Activated T-cell treated with anti-CD3 and anti-CD28 coated beads for 1 hour (primary cell): ENCODE measurements at regions not wholly inside any gene's neighbourhood (a gene's known extent, or its start where the extent isn't known, plus 50 kb on each side); places are given as distances from the start of the nearest gene placed in this dataset.

ENCODE experiments used
- DNase-seq: peaks from one replicate; pipeline ENCODE4 v3.0.0-alpha.2; 2020; ENCODE audit warnings: low read depth

DNA sequence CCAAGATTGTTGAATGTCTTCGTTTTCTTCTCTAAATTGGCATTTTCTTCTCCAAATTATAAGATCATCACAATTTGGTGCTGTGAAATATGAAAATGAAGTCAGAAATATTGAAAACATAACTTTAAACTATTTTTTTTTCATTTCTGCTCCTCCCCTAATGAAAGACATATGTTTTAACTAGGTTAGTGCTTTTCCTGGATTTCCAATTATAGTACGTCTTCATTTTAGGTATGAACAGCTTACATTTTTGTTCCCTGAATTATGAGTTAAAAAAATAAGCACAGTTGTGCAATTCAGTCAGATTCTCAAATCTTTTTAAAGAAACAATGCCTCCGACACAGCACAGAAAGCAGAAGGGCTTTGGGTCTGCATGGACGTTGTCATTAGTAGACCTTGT, 83.5 kb upstream of the CFAP20DC start:
- no peak for DNase-seq

DNA sequence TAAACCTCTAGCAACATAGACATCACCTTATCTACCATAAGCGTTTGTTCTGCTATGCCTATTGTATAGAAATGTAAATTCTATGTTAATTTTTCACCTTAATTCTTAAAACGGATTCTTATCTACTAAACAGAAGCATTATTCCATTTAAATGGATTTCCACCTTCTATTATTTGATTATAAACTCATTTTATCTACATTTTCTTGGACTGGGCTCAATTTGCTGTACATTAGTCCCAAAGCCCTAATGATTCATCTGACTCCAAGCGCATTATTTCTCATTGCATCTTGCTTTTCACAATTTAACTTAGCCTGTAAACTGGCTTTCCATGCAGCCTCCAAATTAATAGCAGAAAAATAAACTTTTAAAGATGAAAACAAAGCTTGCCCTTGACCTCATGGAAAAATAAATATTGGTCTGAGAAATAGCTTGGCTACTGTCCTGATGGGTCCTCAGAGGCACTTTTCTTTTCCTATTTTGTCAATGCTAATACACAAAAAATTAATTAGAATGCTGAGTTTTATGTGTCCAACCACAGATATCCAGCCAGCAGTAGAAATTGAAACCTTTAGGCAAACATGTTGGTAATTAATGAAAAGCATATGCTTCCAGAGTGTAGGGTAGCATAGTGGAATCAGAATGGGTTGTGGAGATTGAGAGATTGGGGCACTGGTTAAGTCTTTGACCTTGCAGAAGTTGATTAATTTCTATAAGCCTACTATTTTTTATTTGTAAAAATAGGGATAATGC, 81.4 kb upstream of the CFAP20DC start:
- no peak for DNase-seq

DNA sequence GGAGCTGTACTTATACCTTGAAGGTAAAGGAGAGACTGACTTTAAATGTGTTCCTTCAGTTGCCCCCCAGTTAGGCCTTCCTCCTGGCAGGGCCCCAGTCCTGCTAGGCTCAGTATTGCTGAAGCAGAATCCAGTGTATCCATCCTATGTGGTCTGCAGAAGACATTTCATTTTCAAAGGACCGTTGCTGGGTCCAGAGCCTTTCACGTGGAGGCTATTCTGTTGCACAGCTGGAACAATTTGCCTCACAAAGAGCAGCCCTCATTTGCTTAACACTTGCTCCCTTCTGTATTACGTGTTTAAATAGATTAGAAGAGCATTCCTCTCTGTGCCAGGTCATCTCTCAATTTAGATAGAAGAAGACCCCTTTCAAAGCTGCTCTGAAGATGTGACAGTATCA, 78.9 kb upstream of the CFAP20DC start:
- DNase-seq, result no peak

DNA sequence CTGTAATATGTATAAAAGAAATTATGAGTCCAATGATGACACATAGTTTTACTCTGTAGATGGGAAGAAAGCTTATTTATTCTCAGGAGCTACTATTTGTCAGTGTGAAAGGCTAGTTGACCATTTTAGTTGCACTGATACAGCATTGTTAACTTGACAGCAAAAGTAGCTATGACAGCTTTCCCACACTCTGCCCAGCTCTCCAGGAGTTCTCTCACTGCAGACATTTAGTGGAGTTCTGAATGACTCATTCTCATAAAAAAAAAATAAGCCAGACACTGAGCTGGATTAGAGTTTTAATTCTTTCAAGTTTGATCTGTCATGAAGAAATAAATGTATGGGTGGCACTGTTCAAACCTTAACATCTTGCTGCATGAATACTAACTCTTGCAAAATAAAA, 77.2 kb upstream of the CFAP20DC start:
- no peak for DNase-seq

DNA sequence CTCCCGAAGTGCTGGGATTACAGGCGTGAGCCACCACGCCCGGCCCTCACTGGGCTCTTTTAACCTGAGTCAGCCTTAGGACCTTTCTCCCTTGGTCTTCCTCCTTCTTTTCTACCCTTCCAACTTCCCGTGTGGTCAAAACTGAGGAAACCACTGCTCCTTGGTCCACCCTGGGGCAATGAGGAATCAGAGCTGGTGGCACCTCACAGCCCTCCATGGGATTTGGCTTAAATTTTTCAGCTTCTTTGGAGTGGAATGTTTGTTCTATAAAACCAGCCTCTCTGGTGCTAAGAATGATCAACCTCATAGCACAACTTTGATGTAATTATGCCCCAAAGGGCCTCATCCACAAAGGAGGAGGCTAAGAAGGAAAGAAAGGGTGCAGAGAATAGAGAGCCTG, 76.6 kb upstream of the CFAP20DC start:
- DNase-seq, result no peak

DNA sequence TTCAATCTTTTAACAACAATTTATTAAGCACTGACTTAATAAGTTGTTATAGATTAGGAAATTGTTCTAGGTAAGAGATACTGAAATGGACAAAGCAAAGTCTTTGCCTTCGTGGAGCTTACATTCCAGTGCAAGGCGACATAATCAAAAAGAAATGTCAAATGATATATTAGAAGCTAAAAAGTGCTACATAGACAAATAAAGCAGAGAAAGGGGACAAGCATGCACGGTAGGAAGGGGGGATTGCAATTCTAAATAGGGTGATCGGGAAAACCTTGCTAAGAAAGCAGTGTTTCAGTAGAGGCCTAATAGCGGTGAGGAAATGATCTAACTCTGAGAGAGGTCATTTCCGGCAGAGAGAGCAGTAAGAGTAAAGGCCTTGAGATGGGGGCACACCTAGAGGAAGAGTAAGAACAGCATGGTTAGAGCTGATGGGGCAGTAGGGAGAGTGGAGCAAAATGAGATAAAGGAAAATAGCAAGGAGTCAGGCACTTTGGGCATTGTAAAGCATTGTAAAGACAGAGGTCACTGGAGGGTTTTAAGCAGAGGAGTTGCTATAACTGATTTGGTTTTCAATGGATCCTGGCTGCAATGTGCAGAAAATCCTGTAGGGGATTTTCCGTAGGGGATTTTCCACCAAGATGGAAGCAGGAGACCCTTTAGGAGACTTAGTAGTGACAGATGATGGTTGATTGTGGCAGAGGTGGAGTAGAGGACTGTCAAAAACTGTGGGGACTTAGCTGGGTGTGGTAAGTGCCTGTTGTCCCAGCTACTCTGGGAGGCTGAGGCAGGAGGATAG, 71.7 kb upstream of the CFAP20DC start:
- DNase-seq, result no peak

DNA sequence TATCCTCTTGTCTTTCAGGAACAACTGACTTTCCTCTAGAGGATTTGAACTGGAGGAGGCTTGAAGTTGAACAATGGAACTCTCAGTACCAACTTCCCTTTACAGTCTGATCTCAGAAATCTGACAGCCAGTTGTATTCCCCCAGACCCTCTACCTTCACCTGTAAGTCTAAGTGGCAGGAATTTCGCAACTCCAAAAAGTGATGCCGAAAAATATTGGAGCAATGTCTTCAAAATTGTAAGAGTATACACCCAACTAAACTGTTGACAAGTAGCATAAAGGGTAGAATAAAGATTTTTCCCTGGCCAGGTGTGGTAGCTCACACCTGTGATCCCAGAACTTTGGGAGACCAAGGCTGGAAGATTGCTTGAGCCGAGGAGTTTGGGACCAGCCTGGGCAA, 69.1 kb upstream of the CFAP20DC start:
- DNase-seq, result no peak

DNA sequence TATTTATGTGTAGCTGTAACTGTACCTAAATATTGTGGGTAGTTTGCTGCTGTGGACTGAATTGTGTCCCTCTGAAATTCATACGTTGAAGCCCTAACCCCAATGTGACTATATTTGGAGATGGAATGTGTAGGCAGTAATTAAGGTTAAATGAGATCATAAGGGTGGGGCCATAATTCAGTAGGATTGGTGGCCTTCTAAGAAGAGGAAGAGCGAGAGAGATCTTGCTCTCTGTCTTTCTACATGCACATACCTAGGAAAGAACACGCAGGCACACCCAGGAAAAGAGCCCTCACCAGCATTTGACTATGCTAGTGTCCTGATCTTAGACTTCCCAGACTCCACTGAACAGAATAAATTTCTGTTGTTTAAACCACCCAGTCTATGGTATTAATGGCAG, 67.6 kb upstream of the CFAP20DC start:
- no peak for DNase-seq

DNA sequence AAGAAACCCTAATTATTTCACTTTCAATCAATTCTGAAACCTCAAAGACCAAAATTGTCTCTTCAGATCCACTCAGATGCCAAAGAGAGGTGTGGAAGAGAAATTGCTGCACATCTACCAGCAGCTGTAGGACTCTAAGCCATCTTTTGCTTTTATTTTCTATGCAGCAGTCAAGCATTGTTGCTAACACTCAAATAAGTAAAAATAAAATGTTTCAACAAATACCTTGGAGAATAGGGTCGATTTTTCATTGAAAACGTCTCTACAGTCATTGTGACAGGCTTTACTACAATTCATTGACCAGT, 66.4 kb upstream of the CFAP20DC start:
- DNase-seq, result no peak

DNA sequence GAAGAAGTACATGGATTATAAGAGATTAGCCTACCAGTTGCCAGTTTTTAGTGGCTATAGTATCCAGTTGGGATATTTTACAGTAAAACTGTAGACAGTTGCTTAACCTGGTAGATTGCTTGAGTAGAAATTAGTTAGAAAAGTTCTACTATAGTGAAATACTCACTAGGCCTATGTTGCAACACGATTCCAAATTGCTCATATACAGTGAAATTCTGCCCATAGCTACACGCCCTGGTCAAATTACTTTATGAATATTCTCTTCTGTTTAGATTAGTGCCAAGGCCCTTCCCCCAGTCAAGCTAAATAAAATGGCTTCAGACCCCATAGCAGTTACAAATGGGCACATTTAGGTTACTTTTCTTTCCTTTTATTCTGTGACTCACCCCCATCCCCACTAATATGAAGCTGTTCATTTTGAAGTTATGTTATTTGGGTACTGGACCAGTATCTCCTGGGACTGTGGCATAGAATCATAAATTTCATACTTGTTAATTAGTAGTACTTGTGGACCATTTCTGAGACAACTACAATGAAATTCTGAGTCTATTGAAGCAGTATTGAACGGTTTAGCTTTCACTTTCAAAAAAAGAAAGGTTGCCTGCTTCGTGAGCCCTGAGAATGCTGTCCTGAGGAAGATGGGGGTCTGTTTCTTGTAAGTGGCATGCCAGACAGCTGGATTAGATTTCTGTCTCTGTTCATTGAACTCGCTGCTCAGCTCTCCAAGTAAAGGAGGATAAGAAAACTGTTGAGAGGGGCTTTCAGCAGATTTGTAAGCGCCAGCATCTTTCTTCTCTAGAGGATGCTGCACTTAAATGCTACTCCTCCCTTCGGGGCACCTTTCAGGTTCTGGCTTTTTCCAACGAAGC, 65.8 kb upstream of the CFAP20DC start:
- DNase-seq, result no peak

DNA sequence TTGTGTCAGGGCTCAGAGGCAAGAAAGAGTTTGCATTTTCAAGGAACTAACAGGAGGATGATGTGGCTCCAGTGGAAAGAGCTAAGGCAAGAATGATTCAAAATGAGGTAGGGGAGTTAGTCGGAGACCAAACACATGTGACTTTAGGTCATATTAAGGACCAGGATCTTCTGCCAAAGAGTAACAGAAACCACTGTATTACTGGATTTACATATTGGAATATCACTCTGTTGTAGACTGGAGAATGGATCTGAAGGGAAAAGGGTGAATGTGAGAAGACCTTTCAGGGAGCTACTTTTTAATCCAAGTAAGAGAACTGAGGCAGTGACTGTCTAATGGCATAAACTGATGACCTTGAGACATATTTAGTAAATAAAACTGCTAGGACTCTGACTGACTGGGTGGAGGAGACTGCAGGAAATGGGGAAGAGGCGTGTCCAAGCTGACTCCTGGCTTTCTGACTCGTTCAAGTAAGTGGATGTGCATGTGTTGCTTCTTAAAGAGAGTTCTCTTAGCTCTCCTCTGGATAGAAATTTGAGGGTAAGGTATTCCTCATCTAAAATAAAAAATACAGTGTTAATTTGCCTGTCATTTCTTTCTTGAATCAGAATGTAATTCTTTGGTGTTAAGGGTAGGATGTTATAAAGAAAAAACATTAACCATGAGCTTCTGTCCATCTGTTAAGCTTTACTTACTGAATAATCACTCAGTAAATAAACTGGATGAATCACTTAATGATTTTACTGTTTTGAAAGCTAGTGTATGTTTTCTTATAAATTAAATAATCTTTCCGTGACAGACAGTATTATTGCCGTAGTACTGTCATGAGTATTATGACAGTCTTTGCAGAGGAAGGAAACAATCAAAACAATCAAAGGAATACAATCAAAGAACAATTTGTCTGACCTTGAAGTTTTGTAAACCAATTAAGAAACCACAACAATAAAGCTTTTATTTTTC, 58.3 kb upstream of the CFAP20DC start:
- DNase-seq, result no peak

DNA sequence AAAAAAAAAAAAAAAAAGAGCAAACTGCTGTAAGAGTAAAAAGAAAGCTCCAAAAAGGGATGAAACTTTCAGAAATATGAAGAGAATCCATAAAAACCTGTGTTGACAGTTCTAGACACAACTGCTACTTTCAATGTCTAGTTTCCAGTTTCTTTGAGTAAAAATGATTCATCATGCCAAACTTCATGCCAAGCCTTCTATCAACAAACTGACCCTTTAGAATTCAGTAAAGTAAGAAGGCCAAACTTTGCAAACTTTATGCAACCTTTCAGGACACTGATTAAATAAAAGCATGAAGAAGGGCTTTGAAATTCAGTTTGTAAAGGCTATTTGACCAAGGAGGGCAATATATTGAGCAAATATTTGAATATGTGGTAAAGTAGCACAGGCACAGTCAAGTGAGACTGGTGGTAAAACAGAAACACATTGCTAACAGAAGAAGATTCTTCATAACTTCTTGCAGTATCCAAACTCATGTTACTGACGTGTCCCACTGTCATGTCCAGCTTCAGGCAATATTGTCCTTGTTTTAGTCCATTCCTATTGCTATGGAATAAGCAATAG, 56.3 kb upstream of the CFAP20DC start:
- DNase-seq, result no peak

DNA sequence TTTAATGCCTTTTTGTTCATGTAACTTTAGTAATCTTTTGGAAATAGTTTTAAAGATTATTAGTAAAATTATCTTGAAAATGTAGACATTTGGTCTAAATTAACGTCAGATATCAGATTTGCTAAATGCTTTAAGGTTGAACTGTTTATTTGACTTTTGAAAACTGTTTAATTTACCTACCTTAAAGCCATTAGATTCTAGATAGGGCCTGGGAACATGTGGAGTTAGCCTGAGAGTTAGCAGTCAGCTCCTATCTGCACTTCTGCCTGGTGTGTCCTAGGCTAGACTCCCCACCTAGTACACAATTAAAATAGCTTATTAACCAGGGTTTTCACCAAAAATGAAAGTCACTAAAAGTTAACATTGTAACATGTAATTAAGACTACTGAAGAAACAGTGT, 53.7 kb upstream of the CFAP20DC start:
- no peak for DNase-seq

DNA sequence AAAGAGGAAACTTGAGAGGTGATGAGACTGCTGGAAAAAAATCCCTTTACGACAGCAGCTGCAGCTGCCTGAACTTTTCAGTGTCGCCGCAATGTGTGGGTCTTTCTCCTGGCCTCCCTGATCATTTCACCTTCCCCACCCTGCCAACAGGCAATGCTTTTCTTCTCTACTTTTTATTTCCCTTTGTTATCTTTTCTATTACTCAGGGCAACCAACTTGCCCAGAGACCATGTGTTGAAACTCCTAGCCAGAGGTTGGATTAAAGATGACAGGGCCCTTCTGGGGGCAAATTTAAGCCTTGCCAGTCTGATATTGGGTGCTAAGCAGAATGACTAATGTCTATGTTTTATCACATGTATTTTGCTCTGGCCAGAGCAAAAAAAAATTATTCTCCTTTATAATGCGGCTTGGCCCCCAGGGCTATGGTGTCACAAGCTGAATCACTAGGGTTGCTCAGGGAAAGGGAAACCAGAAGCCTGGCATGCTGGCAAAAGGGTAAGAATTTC, 51.5 kb upstream of the CFAP20DC start:
- no peak for DNase-seq
